UCSD-AML1 (cell line): ENCODE measurements at regions not wholly inside any gene's neighbourhood (a gene's known extent, or its start where the extent isn't known, plus 50 kb on each side); places are given as distances from the start of the nearest gene placed in this dataset.
"Not testable (repeated sequence)": the region's sequence is repeated elsewhere in the genome, so short reads cannot be mapped to it uniquely, and the experiment has no call there.

Source experiments
- DNase-seq: peaks from one replicate; lab custom pipeline; 2025; ENCODE audit not compliant: unreplicated experiment; lab: John Stamatoyannopoulos, UW

GRCh38 chr12:75742048-75742447, 230.6 kb upstream of the KRR1 start:
- no peak for DNase-seq

GRCh38 chr12:75739912-75740311, 228.5 kb upstream of the KRR1 start:
- DNase-seq: no peak

- DNase-seq: not testable (repeated sequence)
Measured at GRCh38 chr12:75739098-75739497, 227.7 kb upstream of the KRR1 start.

GRCh38 chr12:75738486-75738885, 227.1 kb upstream of the KRR1 start:
- no peak for DNase-seq

- no peak for DNase-seq
Measured at GRCh38 chr12:75735853-75736252, 224.4 kb upstream of the KRR1 start.

- no peak for DNase-seq
Measured at GRCh38 chr12:75728826-75729225, 217.4 kb upstream of the KRR1 start.

GRCh38 chr12:75727577-75727976, 216.2 kb upstream of the KRR1 start:
- DNase-seq: no peak

GRCh38 chr12:75725521-75726111, 214.2 kb upstream of the KRR1 start:
- no peak for DNase-seq

GRCh38 chr12:75724928-75725312, 213.5 kb upstream of the KRR1 start:
- DNase-seq: no peak

GRCh38 chr12:75724307-75724927, 213.0 kb upstream of the KRR1 start:
- DNase-seq: no peak

- DNase-seq: no peak
Measured at GRCh38 chr12:75722714-75723200, 211.3 kb upstream of the KRR1 start.

GRCh38 chr12:75721796-75722195, 210.4 kb upstream of the KRR1 start:
- no peak for DNase-seq

GRCh38 chr12:75720812-75721641, 209.6 kb upstream of the KRR1 start:
- no peak for DNase-seq

GRCh38 chr12:75717902-75718301, 206.5 kb upstream of the KRR1 start:
- DNase-seq: no peak

GRCh38 chr12:75716291-75717025, 205.0 kb upstream of the KRR1 start:
- DNase-seq: no peak

GRCh38 chr12:75715682-75716081, 204.3 kb upstream of the KRR1 start:
- no peak for DNase-seq

GRCh38 chr12:75715323-75715644, 203.9 kb upstream of the KRR1 start:
- DNase-seq: no peak

GRCh38 chr12:75714462-75715322, 203.3 kb upstream of the KRR1 start:
- no peak for DNase-seq

- DNase-seq: no peak
Measured at GRCh38 chr12:75713434-75713833, 202.0 kb upstream of the KRR1 start.

GRCh38 chr12:75712223-75712622, 200.8 kb upstream of the KRR1 start:
- no peak for DNase-seq

GRCh38 chr12:75711271-75711670, 199.9 kb upstream of the KRR1 start:
- no peak for DNase-seq
